Ishikawa (cell line): ENCODE measurements at regions not wholly inside any gene's neighbourhood (a gene's known extent, or its start where the extent isn't known, plus 50 kb on each side); places are given as distances from the start of the nearest gene placed in this dataset.

ENCODE experiments used
- NFIC ChIP-seq: IDR thresholded peaks from 2 replicates; pipeline ENCODE4 v1.6.1; 2012
- REST ChIP-seq: IDR thresholded peaks from 2 replicates; pipeline ENCODE4 v1.6.1; 2012; ENCODE audit warnings: low read depth, mild to moderate bottlenecking
- USF1 ChIP-seq: IDR thresholded peaks from 2 replicates; pipeline ENCODE4 v1.6.1; 2012

- no peak for TF ChIP-seq NFIC
- no peak for TF ChIP-seq REST
- no peak for TF ChIP-seq USF1
Observed at GRCh38 chr9:129351058-129351641, 173.1 kb upstream of the IER5L start.
